OCI-LY7 (cell line): ENCODE measurements at regions not wholly inside any gene's neighbourhood (a gene's known extent, or its start where the extent isn't known, plus 50 kb on each side); places are given as distances from the start of the nearest gene placed in this dataset.

Experiments
- BruUV-seq: library from RNA; stranded (reverse); fragments of 400-500 nt; replicated peaks from 2 replicates; lab custom pipeline; 2021; lab: Mats Ljungman, UMichigan
- CTCF ChIA-PET: fragments of 300-600 bp; sonication (Branson Sonifier 250); formaldehyde crosslinking; loops from one replicate; lab custom pipeline; 2022; ENCODE audit warnings: antibody characterized with exemption; ENCODE audit not compliant: unreplicated experiment; lab: Charles Lee
- POLR2A ChIA-PET: fragments of 300-600 bp; sonication (Branson Sonifier 250); formaldehyde crosslinking; loops from one replicate; lab custom pipeline; 2022; ENCODE audit warnings: antibody characterized with exemption; lab: Charles Lee
- DNase-seq: peaks from one replicate; pipeline ENCODE4 v3.0.0-alpha.2; 2015; ENCODE audit warnings: low spot score
- H2AFZ ChIP-seq: fragments of 200-600 bp; sonication (generic), shearing (Covaris generic); 2 replicates; pipeline ENCODE4 v1.6.1; 2014; ENCODE audit warnings: mild to moderate bottlenecking, antibody characterized with exemption, low read length, moderate library complexity
- H3K27ac ChIP-seq: fragments of 200-600 bp; sonication (generic); 2 replicates; pipeline ENCODE4 v1.5.1; 2014; ENCODE audit warnings: mixed run types, low read depth, mild to moderate bottlenecking, moderate library complexity, low read length, inconsistent platforms; ENCODE audit not compliant: poor library complexity, severe bottlenecking
- H3K36me3 ChIP-seq: fragments of 200-600 bp; sonication (generic); 2 replicates; pipeline ENCODE4 v1.6.1; 2014; ENCODE audit warnings: mild to moderate bottlenecking, antibody characterized with exemption, low read length, moderate library complexity, mixed read lengths; ENCODE audit not compliant: insufficient read depth
- H3K4me1 ChIP-seq: fragments of 200-600 bp; sonication (generic); 2 replicates; pipeline ENCODE4 v1.5.1; 2014; ENCODE audit warnings: mild to moderate bottlenecking, low read length; ENCODE audit not compliant: insufficient read depth, poor library complexity, severe bottlenecking
- H3K4me2 ChIP-seq: fragments of 200-600 bp; sonication (generic); 2 replicates; pipeline ENCODE4 v1.6.1; 2014; ENCODE audit warnings: mild to moderate bottlenecking, low read length
- H3K4me3 ChIP-seq: fragments of 200-600 bp; sonication (generic); 2 replicates; pipeline ENCODE4 v1.5.1; 2014; ENCODE audit warnings: mild to moderate bottlenecking, low read depth, low read length; ENCODE audit not compliant: poor library complexity, severe bottlenecking
- H3K79me2 ChIP-seq: fragments of 200-600 bp; sonication (generic); 2 replicates; pipeline ENCODE4 v1.6.1; 2016; ENCODE audit warnings: low read depth, mild to moderate bottlenecking, low read length, moderate library complexity, mixed read lengths; ENCODE audit not compliant: insufficient read depth
- H3K9me2 ChIP-seq: fragments of 200-600 bp; sonication (generic); 2 replicates; pipeline ENCODE4 v1.6.1; 2016; ENCODE audit warnings: mild to moderate bottlenecking, low read length, mixed read lengths; ENCODE audit not compliant: insufficient read depth
- H3K9me3 ChIP-seq: fragments of 200-600 bp; sonication (generic); 2 replicates; pipeline ENCODE4 v1.6.1; 2014; ENCODE audit warnings: mild to moderate bottlenecking, mixed run types, low read length, mixed read lengths
- H4K20me1 ChIP-seq: fragments of 200-600 bp; sonication (generic); 2 replicates; pipeline ENCODE4 v1.6.1; 2014; ENCODE audit warnings: mild to moderate bottlenecking, antibody characterized with exemption, low read length, moderate library complexity, mixed read lengths; ENCODE audit not compliant: insufficient read depth
- CTCF ChIP-seq: fragments of 200-600 bp; sonication (generic); conservative IDR thresholded peaks from 2 replicates; pipeline ENCODE4 v1.5.1; 2014; ENCODE audit warnings: mild to moderate bottlenecking, antibody characterized with exemption, low read length, moderate library complexity, mixed read lengths
- EZH2phosphoT487 ChIP-seq: fragments of 200-600 bp; sonication (generic); IDR thresholded peaks from 2 replicates; pipeline ENCODE4 v1.6.1; 2018; ENCODE audit warnings: low read depth, borderline replicate concordance, mild to moderate bottlenecking, mixed run types, antibody characterized with exemption, low read length, moderate library complexity, mixed read lengths
- intact Hi-C: fragments of 100-400 bp; cut with micrococcal nuclease; formaldehyde crosslinking; loops from one replicate; pipeline ENCODE4 v1.10.0; 2022; ENCODE audit not compliant: unreplicated experiment

DNA sequence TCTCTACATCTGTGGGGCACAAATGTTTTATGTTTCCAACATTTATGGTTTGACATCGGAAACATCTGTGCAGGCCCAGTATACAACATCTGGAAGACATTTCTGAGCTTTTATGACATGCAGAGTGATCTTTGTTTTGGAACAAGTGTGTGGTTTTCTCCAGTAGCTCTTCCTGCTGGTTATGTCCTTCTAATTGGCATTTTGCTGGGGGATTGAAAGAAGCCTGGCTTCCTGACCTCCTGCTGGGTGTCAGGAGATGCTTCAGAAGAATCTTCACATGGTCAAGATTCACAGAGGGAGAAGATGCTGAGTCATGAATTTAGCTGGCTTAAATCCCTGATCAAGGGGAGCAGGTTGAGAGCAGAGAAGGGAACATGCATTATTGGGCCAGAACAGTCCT lies 279.5 kb upstream of the MYOCD start:
- no peak overlapping the region for H3K27ac ChIP-seq
- ChIA-PET POLR2A (no interaction called here), CTCF (no interaction called here)
- H3K9me3 ChIP-seq = no peaks in the 10 kb centered on the region
- H4K20me1 ChIP-seq = no peaks in the 10 kb centered on the region
- no peak overlapping the region for H3K4me3 ChIP-seq
- H3K9me2 ChIP-seq = no peaks in the 10 kb centered on the region
- BruUV-seq = no TSS peak
- no peak for DNase-seq
- no peak overlapping the region for H3K4me2 ChIP-seq
- intact Hi-C loops = no loop called here
- H3K36me3 ChIP-seq = no peaks in the 10 kb centered on the region
- TF ChIP-seq CTCF = no peak
- no peak for TF ChIP-seq EZH2phosphoT487
- H2AFZ ChIP-seq = no peak overlapping the region
- no peaks in the 10 kb centered on the region for H3K4me1 ChIP-seq
- H3K79me2 ChIP-seq = no peaks in the 10 kb centered on the region

DNA sequence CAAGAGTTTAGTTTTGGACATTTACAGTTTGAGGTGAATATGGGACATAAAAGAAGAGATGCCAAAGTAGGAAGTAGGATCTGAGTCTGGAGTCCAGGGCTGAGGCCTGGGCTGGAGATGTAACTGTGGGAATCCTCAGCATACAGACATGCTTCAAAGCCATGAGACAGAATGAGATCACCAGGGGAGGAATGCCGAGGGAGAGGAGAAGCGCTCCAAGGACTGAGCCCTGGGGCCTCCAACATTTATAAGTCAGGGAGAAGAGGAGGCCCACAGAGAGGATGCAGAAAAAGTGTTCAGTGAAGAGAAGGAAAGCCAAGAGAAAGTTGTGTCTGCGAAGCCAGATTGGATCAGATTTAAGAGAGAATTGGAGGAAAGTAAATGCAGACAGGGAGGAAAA lies 277.5 kb upstream of the MYOCD start:
- H2AFZ ChIP-seq = no peak overlapping the region
- TF ChIP-seq CTCF (no peak), EZH2phosphoT487 (no peak)
- no peak overlapping the region for H3K4me2 ChIP-seq
- BruUV-seq = no TSS peak
- ChIA-PET CTCF (no interaction called here), POLR2A (no interaction called here)
- intact Hi-C loops = no loop called here
- H3K4me3 ChIP-seq = no peak overlapping the region
- H3K79me2 ChIP-seq = no peaks in the 10 kb centered on the region
- H3K9me3 ChIP-seq = no peaks in the 10 kb centered on the region
- no peaks in the 10 kb centered on the region for H4K20me1 ChIP-seq
- H3K4me1 ChIP-seq = no peaks in the 10 kb centered on the region
- H3K27ac ChIP-seq = no peak overlapping the region
- H3K36me3 ChIP-seq = no peaks in the 10 kb centered on the region
- no peak for DNase-seq
- H3K9me2 ChIP-seq = no peaks in the 10 kb centered on the region

DNA sequence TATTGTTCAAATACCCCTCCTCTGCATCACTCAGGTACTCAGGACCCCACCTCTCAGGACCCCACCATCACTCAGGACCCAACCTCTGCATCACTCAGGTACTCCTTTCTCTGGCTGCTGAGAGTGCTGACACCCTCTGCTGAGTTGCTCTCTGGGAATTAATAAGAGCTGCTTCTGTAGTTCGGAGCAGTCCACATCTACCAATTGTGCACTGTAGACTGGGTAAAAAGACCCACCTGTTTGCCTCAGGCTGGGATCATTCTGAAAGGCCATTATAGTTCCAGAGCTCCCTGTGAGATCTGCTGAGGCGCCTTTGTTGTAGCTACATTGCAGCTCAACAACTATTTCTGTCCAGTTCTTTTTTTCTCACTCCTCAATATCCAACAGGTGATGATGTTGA lies 276.3 kb upstream of the MYOCD start:
- no TSS peak for BruUV-seq
- intact Hi-C loops = no loop called here
- DNase-seq = no peak
- TF ChIP-seq CTCF = no peak
- TF ChIP-seq EZH2phosphoT487 = no peak
- H4K20me1 ChIP-seq = no peaks in the 10 kb centered on the region
- ChIA-PET CTCF (no interaction called here), POLR2A (no interaction called here)
- no peak overlapping the region for H3K27ac ChIP-seq
- H3K36me3 ChIP-seq = no peaks in the 10 kb centered on the region
- no peaks in the 10 kb centered on the region for H3K4me1 ChIP-seq
- H3K79me2 ChIP-seq = no peaks in the 10 kb centered on the region
- H3K9me3 ChIP-seq = no peaks in the 10 kb centered on the region
- no peak overlapping the region for H3K4me2 ChIP-seq
- H3K9me2 ChIP-seq = no peaks in the 10 kb centered on the region
- no peak overlapping the region for H2AFZ ChIP-seq
- H3K4me3 ChIP-seq = no peak overlapping the region
